A549 (cell line): ENCODE measurements at regions not wholly inside any gene's neighbourhood (a gene's known extent, or its start where the extent isn't known, plus 50 kb on each side); places are given as distances from the start of the nearest gene placed in this dataset.

Source experiments
- CTCF ChIP-seq: fragments of >200 bp; sonication (Bioruptor Twin); formaldehyde crosslinking; IDR thresholded peaks from 3 replicates; pipeline ENCODE4 v1.5.1; 2016
- EP300 ChIP-seq, 2 experiments: fragments of >200 bp; sonication (Bioruptor Twin); formaldehyde crosslinking; IDR thresholded peaks; 2 replicates in 1 of 2; 3 replicates in 1 of 2; pipeline ENCODE4 v1.6.1; 2016 to 2017
- ESRRA ChIP-seq: fragments of 150-350 bp; IDR thresholded peaks from 2 replicates; pipeline ENCODE4 v1.6.1; 2014; ENCODE audit warnings: mild to moderate bottlenecking, low read length, borderline replicate concordance
- MAX ChIP-seq: IDR thresholded peaks from 2 replicates; pipeline ENCODE4 v1.6.1; 2012
- RCOR1 ChIP-seq: fragments of 150-350 bp; IDR thresholded peaks from 2 replicates; pipeline ENCODE4 v1.6.1; 2014; ENCODE audit warnings: antibody characterized with exemption, low read length, low read depth

- TF ChIP-seq EP300 (IDR thresholded peaks at IDR 0.05) (no peak), ESRRA (no peak), CTCF (no peak), MAX (no peak), RCOR1 (no peak)
These were observed 1090.5 kb downstream of the RPIA start for GRCh38 chr2:89781962-89782361.
